HG03439 (cell line): ENCODE measurements at regions not wholly inside any gene's neighbourhood (a gene's known extent, or its start where the extent isn't known, plus 50 kb on each side); places are given as distances from the start of the nearest gene placed in this dataset.
"Not testable (repeated sequence)": the region's sequence is repeated elsewhere in the genome, so short reads cannot be mapped to it uniquely, and the experiment has no call there.

Experiments used
- ATAC-seq: cut with Tn5 transposase; IDR thresholded peaks from one replicate; pipeline ENCODE4 v1.9.1; 2021; ENCODE audit warnings: mild to moderate bottlenecking, moderate library complexity; ENCODE audit not compliant: unreplicated experiment

DNA sequence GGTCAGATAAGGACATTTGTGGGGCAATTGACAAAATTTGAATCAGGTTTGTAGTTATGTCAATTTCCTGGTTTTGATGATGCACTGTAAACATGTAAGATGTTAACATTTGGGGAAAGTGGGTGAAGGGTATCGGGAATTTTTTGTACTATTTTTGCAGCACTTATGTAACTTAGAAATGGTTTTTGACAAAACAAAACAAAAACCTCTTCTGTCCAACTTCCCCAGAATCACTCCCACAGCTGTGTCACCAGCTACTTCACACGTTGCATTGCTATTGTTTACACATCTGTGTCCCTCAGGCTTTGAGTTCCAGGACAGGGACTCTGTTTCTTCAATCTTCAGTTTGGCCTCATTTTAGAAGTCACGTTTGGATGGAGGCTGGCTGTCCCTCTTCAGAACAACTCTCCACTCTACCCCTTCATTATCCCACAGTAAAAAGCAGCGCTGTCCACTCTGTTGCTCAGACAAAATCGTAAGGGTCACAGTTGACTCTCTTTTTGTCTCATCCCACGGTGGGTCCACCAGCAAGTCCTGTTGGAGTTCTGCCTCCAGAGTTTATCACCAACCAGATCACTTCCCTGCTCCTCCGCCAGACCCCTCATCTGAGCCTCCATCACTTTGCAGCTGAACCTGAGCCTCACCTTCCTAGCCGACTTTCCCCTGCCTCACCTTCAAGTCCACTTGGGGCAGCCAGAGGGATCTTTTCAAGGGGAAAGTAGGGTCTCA lies 63.2 kb downstream of the NENF start:
- no peak for ATAC-seq

DNA sequence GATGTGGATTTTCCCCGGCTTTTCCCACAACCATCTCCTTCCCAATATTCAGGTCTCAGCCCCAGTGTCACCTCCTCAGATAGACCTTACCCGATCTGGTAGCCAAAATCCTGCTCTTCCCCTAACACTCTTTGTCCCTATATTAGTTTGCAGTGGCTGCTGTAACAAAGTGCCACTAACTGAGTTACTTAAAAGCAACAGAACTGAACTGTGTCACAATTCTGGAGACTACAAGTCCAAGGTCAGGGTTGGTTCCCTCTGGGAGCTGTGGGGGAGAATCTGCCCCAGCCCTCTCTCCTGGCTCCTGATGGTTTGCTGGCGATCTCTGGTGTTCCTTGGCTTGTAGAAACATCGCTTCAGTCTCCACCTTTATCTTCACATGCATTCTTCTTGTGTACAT lies 64.0 kb downstream of the NENF start:
- no peak for ATAC-seq

DNA sequence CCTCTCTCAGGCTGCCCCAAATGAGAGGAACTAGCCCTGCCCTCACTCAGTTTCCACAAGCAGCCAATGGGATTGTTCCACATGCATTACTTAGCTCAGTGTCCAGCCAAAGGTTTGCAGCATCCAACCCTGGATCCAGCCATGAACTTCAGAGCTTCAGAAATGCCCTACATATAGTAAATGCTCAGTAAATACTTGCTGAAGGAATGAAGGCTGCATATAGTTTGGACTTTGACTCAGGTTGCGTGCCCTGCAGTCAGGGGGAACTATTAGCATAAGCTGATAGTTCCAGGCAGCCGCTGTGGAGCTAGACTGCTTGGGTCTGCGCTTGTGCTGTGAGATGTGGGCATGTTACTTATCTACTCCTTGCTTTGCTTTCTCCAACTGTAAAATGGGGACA lies 64.8 kb downstream of the NENF start:
- no peak for ATAC-seq

DNA sequence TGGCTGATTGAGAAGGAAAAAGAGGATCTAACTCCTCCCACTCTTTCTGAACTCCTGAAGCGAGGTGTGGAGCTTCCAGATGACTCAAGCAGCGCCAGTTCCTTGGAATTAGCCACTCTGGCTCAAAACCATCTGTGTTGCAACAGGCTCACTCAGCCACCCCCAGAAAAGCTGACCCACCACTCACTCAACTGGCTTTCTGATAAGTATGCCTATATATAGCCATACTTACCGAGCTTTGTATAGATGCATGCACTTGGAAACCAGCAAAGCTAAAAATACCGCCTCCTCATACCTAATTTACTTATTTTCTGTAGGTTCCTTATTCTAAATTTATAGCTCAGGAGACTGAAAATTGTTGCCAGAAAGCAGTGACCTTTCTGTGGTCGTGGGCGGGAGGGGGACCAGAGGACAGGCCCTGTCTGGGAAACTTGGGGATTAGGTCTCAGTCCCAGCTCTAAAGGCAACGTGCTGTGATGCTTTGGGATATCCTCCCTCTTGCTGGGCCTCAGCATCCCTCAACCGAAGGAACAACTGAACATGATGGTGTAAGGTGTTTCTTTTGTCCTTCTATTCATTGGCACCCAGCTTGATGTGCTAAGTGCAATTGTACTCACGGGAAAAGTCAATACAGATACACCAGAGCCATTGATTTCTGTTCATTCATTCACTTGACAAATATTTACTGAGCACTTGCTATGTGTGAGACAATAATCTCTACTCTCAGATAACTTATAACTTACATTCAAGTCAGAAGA lies 65.7 kb downstream of the NENF start:
- no peak for ATAC-seq

DNA sequence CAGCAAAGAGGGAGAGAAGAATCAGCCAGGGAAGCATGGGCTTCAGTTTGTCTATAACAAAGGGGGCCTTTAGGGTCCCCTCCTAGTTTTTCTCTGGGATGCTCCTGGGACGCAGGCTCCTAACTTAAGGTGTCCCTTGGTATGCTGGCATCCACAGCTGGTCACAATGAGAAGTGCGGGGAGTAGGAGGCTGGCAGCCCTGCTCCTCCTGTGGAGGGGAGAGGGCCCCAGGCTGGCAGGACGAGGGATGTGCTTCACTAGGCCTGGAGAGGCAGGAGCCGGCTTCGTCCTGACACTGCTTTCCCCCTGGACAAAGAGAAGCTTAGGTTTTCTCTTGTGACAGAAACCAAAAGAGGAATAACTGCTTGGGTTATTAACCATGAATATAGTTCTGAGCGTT lies 67.6 kb downstream of the NENF start:
- no peak for ATAC-seq

GRCh38 chr1:212500983-212501382 lies 68.3 kb downstream of the NENF start:
- ATAC-seq: no peak

DNA sequence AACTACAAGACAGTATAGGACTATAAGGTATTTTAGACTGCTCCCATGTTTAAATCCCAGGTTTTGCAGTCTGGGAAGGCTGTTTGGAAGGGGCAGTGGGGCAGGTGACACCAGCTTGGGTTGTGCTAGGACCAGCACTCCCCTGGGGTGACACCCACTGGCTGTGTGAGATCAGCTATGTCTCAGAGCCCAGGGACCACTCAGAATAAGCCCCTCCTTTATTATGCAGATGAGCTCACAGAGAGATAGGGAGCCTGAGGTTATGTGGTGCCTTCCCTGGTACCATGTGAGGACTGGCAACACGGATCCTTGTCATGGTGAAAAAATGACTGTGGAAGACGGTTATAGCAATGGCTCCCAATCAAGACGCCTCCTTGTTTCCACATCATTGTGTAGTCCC lies 71.0 kb downstream of the NENF start:
- no peak for ATAC-seq

GRCh38 chr1:212504171-212504803 lies 71.6 kb downstream of the NENF start:
- ATAC-seq: no peak

DNA sequence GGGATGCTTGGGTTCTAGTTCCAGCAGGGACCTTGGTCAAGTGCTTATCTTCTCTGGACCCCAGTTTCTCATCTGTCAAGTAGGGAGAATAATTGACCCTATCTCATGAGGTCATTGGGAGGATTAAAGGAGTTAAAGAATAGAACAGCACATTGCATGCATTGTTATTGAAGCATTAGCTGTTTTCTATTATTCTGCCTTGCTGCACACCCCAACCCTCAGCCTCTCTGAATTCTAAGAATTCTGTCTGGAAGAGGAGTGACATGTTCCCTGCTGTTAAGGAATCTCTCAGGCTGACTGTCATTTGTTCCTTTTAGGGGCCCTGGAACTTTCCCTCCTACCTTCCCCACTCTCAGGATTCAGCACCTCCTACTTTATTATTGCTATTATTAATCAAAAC lies 73.9 kb downstream of the NENF start:
- no peak for ATAC-seq

DNA sequence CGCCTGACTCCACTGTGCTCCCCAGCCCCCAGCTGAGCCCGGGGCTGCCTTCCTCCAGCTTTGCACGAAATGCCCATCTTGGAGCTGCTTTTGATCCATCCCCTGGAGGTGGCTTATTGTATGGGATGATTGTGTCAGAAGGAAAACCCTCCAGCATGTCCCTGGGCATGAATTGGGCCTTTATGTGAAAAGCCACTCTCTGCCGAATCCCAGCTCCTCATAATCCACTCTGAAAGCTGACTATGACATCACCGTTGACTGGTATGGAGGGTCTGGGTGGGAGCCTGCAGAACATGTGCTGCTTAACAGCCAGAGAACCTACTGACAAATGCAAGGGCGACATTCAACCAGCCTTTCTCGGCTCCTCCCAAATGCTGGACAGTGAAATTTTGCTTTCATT lies 74.6 kb downstream of the NENF start:
- ATAC-seq: no peak

GRCh38 chr1:212512816-212513559 lies 80.3 kb downstream of the NENF start:
- no peak for ATAC-seq

- no peak for ATAC-seq
Measured at GRCh38 chr1:212513586-212513985, 80.9 kb downstream of the NENF start.

DNA sequence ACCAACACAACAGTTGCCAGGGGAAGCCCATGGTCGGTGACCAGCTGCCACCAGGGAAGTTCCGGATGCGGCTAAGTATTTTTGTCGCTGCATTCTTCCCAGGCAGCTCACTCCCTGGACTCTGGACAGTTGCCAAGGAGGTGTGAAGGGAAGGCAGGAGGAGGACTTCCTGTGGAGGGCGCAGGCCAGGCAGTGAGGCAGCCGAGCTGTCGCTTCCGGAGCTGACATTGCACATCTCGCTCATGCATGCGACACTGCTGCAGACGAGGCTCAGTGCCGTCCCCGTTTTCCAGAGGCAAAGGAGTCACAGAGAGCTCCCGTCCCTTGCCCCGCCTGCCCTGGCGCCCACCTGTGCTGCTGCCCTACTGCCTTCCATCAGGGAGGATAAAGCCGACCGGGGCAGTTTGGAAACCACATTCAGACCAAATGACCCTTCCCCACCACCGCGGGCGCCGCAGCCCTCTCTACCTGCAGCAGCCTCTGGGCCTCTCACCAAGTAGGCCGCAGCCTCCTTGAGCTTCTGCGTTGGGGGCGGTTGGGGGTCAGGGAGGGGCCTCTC lies 81.4 kb downstream of the NENF start:
- ATAC-seq: no peak

- no peak for ATAC-seq
Measured at GRCh38 chr1:212514782-212515181, 82.1 kb downstream of the NENF start.

DNA sequence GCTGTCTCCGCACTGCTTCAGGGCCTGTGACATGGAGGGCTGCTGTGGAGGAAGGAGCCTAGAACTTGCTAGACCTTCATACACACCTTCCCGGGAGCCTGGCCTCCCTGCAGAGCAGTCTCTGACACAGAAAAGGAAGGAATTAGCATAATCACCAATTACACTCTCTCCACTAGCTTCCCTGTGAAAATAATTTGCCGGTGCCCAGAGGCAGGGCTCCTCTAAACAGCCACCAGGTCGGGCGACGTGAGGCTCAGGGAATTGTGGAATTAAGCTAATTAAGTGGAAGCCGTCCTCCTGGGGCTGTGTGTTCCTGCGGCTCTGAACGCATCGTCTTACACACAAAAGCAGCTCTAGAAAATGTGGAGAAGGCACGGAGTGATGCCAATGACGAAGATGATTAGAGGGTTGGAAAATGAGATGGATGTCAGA lies 82.6 kb downstream of the NENF start:
- ATAC-seq: no peak

DNA sequence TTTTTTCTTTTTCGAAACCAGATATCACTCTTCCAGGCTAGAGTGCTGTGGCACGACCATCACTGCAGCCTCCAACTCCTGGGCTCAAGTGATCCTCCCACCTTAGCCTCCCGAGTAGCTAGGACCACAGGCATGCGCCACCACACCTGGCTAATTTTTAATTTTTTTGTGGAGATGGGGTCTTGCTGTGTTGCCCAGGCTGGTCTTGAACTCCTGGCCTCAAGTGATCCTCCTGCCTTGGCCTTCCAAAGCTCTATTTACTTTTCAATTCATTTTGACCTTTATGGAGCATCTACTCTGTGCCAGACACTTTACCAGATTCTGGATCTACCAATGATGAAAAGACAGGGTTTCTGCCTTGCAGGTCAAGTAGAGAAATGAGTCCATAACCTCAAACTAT lies 83.3 kb downstream of the NENF start:
- not testable (repeated sequence) for ATAC-seq

GRCh38 chr1:212518188-212519054 lies 85.7 kb downstream of the NENF start:
- no peak for ATAC-seq

- no peak for ATAC-seq
Measured at GRCh38 chr1:212519131-212519530, 86.4 kb downstream of the NENF start.

DNA sequence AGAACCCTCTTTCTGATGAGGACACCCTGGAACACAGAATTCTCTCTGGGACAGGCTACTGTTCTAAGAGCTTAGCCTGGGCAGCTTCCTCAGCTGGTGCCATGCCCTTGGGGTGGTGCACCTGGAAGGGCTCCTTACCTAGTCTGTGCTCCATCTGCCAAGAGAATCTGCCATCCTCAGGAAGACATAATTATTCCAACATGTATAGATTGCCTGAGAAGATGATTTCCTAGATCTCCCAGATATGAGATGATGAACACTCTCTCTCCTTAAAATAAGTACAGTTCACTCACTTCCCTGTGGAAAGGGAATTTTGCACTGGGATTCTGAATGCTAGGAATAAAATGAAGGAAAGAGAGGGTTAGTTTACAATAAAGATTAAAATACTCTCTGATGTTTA lies 87.6 kb downstream of the NENF start:
- ATAC-seq: no peak

- ATAC-seq: no peak
Measured at GRCh38 chr1:212520746-212521145, 87.8 kb upstream of the ATF3 start.
